Activated gamma-delta T cell treated with anti-CD3 and anti-CD28 coated beads, Interleukin-2, amount 50 U/mL, for 16 hours (primary cell): ENCODE measurements at regions not wholly inside any gene's neighbourhood (a gene's known extent, or its start where the extent isn't known, plus 50 kb on each side); places are given as distances from the start of the nearest gene placed in this dataset.

Experiments
- DNase-seq: peaks from one replicate; pipeline ENCODE4 v3.0.0-alpha.2; 2020; ENCODE audit warnings: low read depth

DNA sequence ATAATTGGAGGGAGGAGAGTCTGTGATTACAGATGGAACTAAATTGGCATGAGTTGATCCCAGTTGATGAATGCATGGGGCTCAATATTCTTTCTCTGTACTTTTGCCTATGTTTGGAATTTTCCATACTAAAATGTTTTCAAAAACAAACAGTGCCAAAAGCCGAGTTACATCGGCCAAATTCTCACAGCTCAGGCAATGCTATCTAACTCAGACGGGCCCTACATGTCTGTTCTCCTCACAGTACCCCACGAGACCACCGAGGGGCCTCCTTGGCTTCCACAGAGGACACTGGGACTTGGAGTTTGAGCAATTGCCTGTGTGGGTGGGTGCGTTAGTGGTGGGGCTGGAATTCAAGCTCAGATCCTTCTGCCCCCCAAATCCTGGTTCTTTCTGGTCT lies 413.2 kb downstream of the CDH26 start:
- no peak for DNase-seq

DNA sequence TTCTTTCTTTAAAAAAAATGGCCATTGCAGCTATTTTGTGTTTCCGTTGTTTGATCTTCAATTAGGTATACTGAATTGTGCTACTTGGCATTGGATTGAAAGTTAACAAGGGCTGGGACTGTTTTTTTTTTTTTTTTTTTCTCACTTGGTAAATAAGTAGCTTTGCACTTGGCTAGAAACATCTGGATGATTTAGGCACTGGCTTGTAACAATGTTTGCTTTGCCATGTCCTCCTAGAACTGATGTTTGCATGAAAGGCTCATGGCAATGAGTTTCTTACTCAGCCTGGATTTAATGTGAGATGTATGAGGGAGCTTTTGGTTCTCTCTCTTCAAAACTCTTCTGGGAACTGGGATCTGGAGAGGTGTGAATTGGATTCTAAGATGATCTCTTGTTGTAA lies 414.1 kb downstream of the CDH26 start:
- DNase-seq: no peak

DNA sequence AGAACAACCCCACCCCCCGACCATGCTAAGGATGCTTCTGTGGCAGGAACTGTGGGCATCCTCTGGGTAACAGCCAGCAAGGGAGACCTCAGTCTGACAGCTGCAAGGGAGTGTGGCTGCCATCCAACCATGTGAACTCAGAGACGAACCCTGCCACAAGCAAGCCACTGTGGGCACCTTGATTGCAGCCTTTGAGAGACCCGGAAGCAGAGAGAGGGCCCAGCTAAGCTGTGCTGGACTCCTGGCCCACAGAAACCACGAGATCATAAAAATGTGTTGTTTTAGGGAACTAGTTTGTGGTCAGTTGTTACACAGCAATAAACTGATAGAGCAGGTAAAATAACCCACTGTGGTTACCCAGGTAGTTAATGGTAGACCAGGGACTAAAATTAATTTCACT lies 414.6 kb downstream of the CDH26 start:
- no peak for DNase-seq

DNA sequence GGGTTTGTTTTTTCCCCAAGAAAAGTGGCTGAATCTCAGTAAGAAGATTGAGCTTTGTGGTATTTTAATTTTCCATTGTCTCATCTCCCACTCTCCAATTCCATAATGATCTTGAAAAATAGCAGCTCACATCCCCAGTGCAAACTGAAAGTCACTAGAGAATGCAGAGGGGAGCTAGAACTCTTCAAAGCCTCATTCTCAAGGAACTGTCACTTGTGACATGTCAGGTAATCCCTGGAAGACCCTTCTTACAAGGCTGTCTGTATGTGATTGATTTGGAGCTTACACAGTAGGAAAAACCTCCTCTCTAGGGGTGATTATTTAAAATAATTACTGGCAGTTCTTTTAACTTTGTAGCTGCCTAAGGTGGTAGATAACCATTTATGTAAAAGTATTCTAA lies 420.4 kb downstream of the CDH26 start:
- no peak for DNase-seq

DNA sequence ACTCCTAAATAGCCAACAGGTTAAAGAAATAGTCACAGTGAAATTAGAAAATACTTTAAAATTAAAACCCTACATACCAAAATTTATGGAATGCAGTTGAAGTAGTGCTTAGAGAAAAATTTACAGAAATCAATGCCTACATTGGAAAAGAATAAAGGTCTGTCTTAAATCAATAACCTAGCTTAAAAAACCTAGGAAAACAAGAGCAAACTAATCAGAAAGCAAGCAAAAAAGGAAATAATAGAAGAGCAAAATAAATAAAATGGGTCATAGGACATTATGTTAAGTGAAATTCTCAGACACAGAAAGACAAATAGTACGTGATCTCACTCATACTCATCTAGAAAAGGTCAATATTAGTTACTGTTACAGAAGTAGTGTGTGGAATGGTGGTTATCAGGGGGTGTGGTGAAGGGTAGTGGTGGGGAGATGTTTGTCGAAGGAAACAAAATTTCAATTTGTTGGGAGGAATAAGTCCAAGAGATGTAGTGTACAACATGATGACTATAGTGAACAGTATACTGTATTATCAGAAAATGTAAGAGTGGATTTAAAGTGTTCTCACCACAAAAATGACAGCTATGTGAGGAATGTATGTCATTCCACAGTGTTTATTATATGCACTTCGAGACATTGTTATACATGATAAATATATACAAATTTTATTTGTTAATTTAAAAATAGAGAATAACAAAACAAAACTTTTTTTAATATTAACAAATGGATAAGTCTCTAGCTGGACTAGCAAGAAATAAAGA lies 423.6 kb downstream of the CDH26 start:
- no peak for DNase-seq

DNA sequence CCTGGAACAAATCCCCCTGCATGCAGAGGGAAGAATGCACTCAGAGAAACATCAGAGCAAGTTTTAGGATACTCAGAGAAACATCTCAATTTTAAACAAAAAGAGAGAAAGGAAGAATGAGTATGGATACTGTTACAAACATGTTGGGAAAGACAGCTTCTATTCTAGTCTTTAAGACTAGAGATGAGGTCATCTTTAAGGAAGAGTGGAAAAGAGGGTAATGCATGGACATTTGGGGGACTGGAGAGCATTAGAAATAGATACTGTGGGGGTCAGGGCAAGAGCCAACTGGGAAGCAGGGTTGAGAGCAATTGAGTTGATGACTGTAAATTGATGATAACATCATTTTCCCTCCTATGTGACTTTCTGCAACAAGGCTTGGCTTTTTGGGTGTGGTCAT lies 431.2 kb downstream of the CDH26 start:
- DNase-seq: no peak

DNA sequence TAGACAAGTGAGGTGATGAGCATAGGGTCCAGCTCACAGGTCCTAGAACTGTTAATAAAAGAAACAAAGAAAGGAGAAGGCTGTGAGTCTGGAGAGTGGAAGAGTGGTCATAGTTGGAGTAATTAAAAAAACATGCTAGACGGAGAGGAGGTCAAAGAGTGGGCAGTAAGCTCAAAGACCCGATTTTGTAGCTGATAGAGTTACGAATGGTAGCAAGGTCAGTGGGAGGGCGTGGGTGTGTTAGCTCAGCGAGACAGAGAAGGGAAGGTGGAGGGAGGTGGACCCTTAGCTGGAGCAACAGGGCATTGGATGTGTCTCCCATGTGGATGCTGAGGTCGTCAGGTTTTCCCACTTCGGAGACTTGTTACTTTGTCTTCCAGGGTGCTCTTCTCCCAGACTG lies 431.7 kb downstream of the CDH26 start:
- DNase-seq: no peak

DNA sequence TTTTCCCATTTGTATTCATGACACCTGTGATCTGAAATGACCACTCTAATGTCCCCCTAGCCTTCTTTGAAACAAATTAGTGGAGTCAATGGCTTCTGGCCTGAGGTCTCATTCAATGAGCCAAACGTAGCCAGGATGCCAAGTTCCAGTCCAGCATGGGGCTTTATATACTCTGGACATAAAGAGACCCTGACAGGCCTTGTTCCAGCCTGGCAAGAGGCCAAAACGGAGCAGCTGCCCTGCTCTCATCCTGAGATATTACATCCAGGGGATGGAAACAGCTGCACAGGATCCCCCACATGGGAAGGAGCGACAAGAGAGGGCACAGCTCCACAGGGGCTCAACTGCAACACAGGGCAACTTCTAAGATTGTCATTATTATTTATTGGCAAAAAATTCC lies 437.8 kb downstream of the CDH26 start:
- no peak for DNase-seq

DNA sequence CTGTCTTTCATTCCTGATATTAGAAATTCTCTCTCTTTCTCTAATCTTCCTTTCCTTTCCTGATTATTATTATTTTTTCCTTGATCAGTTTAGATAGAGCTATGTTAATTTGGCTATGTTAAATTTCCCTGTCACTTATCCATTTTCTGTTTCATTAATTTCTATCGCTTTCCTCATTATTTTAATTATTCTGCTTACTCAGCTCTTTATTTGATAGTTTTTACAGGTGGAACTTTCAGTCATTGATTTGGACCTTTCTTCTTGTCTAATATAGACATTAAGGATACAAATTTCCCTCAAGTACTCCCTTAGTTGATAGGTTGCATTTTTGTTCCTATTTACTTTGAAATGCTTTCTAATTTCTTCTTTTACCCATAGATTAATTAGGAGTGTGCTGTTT lies 442.3 kb downstream of the CDH26 start:
- DNase-seq: no peak

DNA sequence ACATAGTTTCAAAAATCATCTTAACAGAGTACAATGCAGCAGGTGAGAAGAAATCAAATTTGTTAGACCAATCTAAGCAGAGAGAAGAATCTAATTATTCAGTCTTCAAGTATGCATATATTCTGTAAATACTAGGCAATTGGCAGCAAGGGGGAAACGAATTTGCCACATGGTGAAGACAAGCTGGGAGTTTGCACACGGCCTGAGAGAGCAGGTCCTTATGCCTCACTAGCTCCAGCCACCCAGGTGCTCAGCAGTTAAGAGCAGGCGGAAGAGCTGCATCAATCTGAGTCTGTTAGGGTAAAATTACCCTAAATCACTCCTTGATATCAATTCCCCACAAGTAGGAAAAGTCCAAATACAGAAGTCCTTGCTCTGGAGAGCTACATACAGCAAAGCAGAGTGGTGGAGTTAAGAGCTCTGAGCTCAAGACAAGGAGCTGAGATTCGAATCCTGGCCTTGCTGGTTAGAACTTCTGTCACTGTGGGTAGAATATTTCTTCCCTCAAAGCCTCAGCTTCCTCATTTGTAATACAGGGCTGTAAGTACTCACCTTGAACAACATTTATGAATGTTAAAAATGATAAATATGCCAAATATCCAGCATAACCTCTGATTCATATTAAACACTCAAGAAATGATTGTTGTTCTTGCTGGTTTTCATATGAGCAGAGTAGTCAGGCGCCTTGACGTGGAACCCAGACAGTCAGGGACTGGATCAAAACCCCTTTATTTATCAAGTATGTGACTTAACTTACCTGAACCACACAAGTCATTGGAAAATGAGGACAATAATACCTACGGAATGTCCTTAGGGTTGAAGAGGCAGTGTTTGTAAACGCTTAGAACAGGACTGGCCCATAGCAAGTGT lies 444.2 kb downstream of the CDH26 start:
- DNase-seq: no peak

DNA sequence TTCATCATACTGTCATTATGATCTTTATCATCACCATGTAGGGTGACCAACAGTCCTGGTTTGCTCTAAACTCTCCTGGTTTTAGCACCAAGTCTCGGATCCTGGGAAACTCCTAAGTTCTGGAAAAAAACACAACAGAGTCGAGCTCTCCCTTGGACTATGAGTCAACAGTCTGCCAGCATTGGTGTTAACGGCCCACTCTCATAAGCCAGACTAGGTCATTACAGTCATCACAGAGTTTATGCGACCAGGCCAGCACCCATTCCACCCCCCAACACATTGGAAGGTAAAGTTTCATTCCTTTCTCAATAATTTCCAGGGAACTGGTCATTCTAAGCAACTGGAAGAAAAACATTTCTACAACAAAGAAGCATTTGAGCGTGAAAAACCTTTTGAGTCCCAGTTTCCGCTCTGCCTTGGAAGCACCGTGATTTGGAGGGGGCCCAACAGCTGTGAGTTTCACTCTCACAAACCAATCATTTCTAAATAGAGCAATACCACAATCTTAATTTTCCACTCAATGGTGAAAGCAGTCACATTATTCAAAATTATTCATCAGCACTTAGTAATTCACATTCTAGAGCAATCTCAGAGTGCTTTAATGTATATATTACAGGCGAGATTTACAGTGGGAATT lies 445.0 kb downstream of the CDH26 start:
- DNase-seq: no peak

DNA sequence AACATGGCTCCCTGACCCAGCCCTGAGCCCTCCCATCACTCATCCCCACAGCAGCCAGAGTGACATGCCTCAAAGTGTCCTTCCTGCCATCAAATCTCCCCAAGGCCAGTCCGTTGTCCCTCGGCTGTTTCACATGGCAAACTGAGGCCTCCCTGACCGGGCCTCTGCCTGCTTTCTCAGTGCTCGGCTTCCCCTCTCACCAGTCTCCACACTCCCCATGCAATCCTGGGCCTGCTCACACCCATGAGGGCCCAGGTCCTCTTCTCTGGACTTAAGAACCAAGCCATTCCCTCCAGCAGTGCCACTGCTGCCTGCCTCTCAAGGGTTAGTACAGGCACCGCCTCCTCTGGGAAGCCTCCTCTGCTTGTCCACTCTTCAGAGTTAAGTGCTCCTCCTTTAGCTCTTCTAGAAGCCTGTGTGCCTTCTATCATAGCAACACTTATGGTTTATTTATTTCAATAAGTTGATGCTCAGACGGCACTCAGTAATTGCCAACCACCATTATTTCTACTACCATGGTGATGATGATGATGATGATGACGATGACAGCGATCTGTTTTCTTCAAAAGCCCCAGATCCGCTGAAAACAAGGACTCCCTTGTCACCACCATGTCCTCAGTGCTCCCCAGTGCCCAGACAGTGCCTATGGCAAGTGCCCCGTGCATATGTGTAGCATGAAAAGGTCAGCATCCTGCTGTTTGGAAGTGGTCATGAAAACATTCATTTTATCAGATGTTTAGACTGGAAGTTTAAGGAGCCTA lies 449.0 kb downstream of the CDH26 start:
- DNase-seq: no peak

DNA sequence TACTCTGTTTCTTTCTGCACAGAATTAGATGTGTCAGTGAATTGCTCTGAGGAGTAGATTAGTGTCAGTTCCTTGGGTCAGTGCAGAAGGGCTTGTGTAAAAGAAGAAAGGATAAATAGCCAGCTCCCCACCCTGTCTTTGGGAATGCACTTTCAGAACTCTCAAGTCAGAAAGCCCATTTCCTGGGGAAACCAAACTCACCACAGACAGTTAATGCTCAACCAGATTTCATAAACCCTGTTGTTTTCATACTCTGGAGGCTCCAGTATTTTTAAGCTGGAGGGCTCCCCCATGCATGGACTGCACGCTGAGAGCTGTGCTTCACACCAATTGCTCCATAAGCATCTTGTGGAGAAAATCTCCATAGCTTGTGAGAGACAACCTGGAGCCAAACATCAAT lies 449.7 kb downstream of the CDH26 start:
- DNase-seq: no peak

DNA sequence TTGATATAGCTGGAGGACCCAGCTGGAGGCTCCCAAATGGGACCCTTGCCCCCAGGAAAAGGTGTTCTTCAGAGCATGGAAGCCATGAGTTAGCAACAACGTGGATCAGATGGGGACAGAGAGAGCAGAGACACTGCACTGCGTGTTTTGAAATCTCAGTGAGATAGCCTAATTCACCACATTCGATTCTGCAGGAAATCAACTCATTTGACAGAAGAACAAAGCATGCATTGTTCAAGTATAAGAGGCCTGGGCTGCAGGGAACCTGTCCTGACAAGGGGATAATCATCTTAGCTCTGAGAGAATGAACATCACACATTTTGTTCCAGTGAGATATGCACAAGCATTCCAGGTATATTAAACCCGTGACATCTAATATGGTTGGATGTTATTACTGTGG lies 450.2 kb downstream of the CDH26 start:
- DNase-seq: no peak

DNA sequence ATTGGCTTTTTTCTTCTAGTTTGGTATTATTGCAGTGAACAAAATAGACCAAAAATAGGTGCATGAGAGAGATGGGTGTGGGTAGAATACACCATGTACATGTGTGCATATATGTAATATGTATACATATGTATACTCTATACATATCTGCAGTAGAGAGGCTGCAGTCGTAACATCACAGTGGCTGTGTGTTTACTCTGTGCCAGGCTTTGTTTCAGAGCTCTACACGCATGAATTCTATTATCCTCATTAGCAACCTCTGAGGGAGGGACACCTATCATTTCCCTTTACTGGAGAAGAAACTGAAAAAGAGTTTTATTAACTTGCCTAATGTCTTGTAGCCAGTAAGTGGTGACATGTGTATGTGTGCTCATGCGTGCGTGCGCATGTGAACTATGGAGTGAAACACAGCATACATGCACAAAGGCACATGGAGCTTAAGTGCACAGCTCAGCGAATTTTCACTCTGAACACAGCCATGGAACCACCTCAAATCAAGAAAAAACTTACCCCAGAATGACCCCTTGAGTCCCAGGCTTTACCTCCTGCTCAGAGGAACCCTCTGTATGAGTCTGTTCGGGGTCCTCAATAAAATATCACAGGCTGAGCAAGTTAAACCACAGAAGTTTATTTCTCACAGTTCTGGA lies 452.5 kb downstream of the CDH26 start:
- no peak for DNase-seq

DNA sequence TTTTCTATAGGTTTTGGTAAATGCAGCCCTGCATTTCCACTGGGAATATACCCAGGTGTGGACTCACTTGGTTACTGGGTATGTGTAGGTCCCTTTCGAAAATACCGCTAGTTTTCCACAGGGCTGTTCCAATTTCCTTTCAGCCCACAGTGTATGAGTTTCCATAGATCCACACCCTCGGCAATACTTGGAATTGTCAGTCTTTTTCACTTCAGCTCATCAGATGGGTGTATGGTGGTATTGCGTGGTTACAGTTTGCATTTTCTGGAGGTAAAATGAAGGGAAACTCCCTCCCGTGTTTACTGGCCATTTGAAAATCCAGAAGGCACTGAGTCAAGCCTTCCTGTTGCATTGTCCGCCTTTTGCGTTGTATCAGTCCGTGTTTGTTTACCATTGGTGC lies 453.6 kb downstream of the CDH26 start:
- no peak for DNase-seq

DNA sequence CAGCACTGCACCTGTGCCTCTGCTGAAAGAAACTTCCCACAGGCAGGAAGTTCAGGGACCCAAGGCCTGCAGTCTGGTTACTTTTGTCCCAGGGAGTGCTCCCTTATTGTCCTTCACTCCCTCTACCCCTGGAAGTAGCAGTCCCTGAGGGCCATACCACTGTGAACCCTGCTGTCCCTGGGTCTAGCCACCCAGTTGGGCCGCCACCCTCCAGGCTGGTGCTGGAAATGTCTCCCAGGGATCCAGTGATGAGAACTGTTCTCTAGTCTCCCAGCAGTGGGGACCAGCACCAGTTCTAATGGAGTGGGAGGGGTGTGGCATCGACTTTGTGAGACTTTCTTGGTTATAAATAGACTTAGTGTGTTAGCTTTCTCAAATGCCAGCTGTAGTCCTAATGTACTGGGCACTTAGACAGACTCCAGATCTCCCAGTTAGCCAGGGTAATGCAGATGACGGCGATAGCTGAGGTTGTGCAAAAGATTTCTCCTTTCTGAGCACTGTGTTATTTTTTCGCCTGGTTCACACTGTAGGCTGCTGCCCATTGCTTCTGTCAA lies 462.5 kb downstream of the CDH26 start:
- no peak for DNase-seq

DNA sequence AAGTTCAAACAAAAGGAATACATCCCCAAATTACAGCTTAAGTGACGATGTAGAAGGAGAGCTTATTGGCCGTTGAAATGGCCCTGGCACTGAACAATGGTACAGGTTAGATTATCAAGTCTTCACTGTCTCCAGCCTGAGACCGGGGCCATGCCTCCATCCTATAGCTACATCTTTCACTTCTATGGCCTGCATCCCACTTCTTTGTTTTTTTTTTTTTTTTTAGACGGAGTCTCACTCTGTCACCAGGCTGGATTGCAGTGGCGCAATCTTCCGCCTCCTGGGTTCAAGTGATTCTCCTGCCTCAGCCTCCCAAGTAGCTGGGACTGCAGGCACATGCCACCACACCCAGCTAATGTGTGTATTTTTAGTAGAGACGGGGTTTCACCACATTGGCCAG lies 464.6 kb downstream of the CDH26 start:
- DNase-seq: no peak

DNA sequence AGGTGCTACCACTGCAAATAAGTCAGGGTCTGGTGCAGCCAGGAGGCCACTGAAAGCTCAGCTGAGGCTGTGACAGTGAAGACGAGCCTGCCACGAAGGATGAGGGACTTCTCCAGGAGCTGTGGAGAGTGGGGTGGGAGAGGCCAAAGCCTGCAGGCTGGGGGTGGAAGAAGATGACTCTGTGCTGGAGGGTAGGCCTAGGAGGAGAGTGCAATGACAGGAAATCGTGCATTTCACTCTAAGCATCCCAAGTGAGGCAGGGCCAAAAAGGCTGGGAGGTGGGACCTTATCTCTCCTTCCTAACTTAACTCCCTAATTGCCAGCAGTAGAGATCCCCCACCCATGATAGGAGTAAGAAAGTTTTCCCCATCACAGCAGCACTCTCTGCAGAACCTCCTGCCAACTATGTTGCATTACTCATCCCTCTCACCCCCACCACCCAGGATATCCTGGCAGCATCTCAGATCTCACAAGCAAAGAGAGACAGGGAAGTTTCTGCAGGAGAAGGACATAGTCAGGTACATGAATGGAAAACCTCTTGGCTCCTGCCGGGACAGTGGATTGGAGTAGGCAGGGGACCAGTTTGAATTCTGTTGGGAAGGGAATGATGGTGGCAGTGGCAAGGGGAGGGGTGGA lies 466.2 kb downstream of the CDH26 start:
- DNase-seq: no peak

DNA sequence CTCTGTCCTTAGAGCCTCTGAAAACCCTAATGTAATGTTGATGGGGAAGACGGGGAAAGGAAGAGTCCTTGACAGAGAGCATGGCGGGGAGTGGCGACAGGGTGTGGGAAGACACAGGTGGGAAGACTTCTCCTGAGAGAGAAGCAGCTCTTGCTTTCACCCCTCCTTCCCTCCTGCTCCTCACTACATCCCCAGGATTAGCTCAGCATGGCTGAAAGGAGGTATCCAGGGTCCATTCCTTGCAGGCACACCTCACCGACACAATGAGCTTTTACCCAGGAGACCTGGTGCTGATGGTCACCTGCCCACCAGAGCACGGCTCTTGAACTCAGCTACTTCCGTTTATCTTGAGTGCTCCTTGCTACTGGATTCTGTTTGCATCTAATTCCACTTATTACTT lies 469.3 kb downstream of the CDH26 start:
- no peak for DNase-seq

DNA sequence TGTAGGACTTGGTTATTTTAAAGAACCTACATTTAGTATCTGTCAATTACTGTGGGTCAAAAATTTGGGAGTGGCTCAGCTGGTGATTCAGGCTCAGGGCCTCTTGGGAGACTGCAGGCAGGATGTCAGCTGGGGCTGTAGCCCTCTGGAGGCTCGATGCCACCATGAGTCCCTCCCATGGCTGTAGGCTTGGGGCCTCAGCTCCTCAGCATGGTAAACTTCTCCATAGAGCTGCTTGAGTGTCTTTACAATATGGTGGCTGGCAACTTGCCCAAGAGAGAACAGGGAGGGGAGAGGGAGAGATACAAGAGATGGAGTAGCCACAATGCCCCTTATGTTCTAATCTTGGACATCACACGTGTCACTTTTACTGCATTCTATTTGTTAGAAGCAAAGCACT lies 470.4 kb downstream of the CDH26 start:
- DNase-seq: no peak
